ENCODE measurements at regions not wholly inside any gene's neighbourhood (a gene's known extent, or its start where the extent isn't known, plus 50 kb on each side); places are given as distances from the start of the nearest gene placed in this dataset.

GRCh38 chr6:126091466-126091865 is 105.1 kb downstream of the TRMT11 start:
- no peak for DNase-seq

DNA sequence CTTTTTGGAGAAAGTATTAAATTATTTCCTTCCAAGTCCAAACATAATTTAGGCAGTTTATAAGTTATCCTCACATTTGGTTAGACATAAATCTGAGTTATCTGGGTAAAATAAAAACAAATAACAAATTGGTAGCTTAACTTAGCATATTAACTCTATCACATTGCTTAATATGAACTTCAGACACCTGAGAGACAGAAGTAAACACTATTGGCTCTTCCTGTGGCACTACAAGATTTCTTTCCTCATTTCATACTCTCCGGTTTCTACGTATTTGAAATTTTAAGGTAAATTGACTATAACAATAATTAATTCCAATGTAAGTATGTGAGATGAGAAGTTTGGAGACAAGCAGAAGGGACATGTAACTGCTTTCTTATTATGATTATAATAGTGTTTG is 106.8 kb downstream of the TRMT11 start:
- no peak for DNase-seq

DNA sequence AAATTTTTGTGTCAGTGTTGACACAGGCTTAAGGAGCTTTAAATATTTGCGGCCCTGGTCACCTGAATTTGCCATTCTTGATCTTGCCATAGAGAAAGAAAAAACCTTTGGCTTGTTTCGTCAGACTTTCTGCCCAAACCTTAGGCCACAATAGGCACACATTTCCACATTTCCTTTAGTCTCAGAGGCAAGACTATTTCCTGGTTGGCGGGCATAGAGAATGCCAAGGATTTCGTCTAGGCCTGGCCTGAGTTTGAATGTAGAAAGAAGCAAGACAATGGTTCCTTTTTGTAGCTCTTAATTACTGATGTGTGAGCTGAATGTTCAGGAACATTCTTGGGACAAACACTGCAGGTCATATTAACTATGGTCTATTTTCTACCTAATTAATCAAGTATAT is 108.1 kb downstream of the TRMT11 start:
- no peak for DNase-seq

GRCh38 chr6:126100386-126100785 is 114.0 kb downstream of the TRMT11 start:
- no peak for DNase-seq

GRCh38 chr6:126102358-126102757 is 116.0 kb downstream of the TRMT11 start:
- DNase-seq, result no peak

- DNase-seq, result no peak
These were observed 117.7 kb downstream of the TRMT11 start for GRCh38 chr6:126103993-126104392.

DNA sequence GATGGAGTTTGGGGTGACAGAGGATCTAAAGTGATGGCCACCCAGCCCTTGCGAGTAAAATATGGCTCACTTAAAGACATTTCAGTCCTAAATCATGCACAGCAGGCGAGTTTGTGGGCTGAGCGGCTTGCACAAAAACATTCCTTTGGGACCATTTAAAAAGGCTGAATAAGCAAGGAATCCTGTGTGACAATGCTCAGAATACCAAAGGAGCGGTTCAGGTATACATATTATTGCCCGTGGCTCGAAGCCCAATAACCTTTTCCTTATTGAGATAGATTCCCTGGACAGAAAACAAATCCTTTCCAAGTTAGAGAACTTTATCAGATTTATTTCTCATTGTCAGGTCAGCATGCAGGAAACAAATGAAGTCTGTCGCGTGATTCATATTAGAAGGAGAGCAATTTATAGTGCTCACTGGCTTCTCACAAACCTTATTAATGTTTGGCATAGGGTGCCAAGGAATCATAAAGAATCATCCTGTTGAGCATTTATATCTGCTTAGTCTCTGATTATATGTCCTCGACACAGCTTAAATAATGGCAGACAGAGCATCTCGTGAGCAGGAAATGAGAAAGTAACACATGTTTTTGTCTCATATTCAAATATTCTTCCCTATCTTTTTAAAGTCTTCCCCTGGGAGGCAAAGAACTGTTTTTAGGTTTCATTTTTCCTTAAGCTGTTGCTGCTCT is 121.3 kb downstream of the TRMT11 start:
- DNase-seq, result no peak

GRCh38 chr6:126110512-126111270 is 124.4 kb downstream of the TRMT11 start:
- DNase-seq, result peak; percentile 41

GRCh38 chr6:126111327-126111726 is 125.0 kb downstream of the TRMT11 start:
- DNase-seq, result no peak

DNA sequence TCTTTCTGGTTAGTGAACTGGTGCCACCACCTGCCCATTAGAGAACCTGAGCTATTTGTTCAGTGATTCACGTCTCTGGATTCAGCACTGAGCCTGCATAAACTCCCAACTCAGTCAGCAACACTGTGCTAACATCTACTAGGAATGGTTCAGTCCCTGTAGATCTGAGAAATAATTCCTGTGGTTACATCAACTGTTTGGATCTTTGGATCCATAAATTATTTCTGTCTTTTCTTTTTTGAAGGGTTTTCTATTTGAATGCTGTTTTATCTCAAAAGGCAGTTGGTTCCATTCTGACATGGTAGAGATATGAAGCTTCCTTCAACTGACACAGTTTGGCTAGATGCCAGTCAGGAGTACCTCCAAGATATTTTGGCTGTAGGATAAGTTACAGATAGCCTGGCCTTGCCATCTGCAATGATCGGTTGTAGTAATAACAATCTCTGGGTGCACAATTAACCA is 125.9 kb downstream of the TRMT11 start:
- peak; percentile 92 for DNase-seq

DNA sequence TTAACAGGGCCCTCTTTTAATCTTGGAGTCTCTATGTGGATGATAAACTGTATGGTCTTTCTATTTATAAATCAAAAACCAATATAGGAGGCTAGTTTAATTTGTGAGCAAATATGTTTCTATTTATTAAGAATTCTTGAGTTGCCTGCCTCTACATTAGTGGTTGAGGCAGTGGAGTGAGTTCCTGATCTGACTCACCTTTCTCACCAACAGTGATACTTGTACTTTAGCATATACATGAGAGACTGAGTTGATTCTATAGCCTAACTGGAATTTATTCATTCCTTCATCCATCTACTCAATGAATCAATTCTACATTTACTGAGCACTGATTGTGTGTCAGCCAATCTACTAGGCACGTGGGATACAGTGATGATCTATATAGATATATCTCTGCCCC is 126.9 kb downstream of the TRMT11 start:
- no peak for DNase-seq

DNA sequence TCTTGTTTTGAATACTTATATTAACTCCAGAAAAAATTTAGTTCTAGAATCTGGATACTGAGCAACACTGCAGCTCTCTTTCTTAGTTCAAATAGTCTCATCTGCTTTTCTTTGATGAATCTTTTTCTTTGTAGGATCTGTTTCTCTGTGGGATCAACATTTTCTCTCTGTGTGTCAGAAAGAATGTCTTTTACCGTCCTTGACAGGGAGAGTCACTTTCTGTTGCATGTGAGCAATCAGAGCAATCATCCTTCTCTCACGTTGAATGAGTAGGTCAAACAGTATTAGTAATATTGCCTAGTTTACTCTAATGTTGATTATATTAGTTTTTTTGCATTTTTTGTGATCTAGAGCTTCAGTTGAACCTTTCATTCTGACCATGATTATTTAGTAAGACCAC is 130.9 kb downstream of the TRMT11 start:
- no peak for DNase-seq

DNA sequence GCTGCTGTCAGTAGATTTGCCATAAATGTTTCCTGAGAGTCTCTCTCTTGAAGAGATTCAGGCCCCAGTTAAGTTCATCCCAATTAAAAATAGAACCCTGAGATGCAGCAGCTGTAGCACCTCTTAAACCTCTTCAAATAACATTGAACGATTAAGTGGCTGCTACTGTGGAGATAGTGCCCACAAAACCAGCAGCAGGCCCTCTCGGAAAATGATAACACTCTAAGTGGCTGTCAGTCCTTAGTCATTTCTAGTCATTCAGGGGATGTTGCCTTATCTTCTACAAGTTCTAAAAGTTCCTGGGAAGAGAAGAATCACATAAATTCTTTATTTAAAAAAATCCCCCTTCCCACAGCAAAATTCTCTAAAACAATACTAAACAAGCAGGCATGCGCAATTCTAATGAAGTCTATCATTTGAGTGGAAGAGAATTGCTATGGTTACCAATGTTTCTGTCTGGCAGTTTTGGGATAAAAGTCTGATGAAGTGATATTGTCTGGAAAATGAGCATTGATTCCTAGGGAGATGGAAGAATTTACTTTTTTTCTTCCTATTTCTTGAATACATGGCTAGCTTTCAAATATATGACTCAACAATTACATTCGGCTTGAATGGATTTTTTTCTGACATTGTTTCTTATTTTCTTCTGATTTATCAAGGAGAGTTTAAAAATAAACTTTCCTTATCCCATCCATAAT is 131.9 kb downstream of the TRMT11 start:
- DNase-seq, result peak; percentile 92

DNA sequence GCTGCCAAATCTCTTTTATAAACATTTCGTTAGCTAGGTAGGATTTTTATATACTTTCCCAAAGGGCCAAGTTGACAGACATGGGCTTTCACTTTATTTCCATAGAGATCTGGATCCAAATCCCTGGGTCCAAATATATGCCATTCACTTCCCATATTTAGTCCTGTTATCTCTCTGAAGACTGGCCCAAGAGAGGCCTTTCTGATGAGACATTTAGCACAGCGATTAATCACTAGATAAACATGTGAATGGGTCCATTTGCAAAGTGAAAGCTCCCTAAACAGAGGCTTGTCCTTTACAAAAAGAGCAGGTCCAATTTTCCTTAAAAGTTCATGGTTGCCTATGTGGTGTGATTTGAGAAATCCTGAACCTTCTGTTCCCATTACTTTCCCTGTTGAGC is 132.6 kb downstream of the TRMT11 start:
- DNase-seq, result no peak

DNA sequence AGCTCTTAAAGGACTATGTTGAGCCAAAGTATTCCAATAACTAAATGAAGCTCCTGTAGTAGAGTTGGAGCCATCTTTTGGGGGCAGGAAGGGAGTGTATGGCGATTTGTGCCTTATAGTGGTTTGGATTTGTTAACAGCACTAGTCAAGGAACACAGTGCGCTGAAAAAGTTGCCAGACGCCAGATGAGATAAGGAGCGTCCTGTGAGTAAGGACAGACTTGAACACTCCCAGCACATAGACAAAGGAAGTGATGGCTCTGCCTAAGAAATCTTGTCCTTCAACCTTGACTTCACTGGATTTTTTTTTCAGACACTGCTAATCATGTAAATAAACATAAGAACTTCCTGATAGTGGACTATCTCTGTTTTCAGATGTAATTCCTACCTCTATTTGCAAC is 136.9 kb downstream of the TRMT11 start:
- peak; percentile 90 for DNase-seq

- peak; percentile 36 for DNase-seq
These were observed 141.3 kb downstream of the TRMT11 start for GRCh38 chr6:126127659-126128058.

GRCh38 chr6:126131246-126131645 is 144.9 kb downstream of the TRMT11 start:
- no peak for DNase-seq

DNA sequence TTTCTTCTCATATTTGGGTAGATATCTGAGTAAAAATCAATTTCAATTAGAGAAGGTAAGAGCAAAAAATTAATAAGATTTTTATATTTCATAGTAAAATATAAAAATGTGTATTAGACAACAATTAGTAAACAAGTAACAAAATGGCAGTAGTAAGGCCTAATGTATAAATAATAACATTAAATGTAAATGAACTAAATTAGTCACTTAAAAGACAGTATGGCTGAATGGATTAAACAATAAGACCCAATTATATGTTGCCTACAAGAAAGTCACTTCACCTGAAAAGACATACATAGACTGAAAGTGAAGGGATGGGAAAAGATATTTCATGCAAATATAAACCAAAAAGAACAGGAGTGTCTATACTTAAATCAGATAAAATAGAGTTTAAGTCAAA is 147.6 kb downstream of the TRMT11 start:
- no peak for DNase-seq

DNA sequence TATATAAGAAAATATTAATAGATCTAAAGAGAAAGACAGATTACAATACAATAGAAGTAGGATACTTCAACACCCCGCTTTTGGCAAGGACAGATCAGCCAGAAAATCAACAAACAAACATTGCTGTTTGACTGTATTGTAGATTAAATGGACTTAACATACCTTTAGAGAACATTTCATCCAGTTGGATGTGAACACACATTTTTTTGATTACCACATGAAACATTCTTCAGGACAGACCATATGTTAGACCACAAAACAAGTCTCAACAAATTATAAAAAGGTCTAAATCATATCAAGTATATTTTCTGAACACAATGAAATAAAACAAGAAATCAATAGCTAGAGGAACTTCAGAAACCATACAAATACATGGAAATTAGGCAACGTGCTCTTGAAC is 148.2 kb downstream of the TRMT11 start:
- no peak for DNase-seq

GRCh38 chr6:126140015-126140414 is 153.7 kb downstream of the TRMT11 start:
- DNase-seq, result no peak

GRCh38 chr6:126143761-126144251 is 157.5 kb downstream of the TRMT11 start:
- DNase-seq, result no peak

DNA sequence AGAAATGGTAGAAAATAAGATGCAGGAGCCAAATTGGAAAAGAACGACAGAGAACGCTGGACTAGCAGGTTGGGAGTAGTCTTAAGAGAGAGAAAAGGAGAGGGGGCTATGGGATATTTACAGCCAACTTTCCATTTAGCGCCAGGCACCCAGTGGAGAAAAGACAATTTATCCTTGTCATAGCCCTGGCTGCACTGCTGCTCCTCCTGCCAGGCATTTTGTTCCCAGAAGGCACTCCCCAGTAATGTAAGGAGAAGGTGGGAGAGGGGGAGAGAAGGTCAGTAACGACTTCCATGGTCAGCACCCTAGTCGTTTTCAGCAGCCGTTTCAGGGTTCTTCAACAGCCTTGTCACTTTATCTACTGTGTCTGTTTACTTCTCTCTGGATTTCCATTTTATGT is 159.0 kb downstream of the TRMT11 start:
- no peak for DNase-seq

GRCh38 chr6:126147291-126147815 is 161.0 kb downstream of the TRMT11 start:
- no peak for DNase-seq

Data from hematopoietic multipotent progenitor cell treated with erythropoietin and hydrocortisone succinate and interleukin-3 and kit ligand, for 4 days (in vitro differentiated cells).